ENCODE measurements at regions not wholly inside any gene's neighbourhood (a gene's known extent, or its start where the extent isn't known, plus 50 kb on each side); places are given as distances from the start of the nearest gene placed in this dataset.

DNA sequence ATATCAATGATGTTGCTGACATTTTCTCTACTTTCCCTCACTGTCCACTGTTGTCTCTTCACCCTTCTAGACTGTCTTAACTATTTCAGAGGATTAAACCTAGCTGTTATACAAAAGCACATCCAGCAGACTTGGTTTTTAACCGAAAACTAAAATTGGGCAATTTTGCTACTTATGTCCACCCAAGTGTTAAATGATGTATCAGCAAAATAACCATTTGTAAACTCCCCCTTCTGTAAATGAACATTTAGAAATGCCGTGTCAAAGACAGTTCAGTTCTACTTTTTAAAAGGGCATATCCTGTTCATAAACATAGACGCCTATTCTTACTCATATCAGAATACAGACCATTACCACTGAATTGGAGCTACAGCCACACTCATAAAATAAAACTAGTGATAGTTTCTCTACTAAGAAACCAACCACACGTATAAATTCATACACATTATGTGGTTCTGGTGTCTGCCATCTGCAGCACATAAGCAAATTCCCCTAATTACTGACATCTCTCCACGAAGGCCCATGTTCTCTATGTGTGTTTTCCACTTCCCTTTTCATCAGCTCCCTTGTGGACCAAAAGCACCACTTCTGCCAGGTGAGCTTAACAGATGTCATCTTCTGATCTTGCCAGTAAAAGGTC, 1091.8 kb downstream of the PCDH9 start:
- Histone ChIP-seq H3K9me2 (ENCODE audit: insufficient read depth) (no peaks in the 10 kb centered on the region), H3K9ac (ENCODE audit: low read length) (no peak overlapping the region), H3K27me3 (ENCODE audit: insufficient read depth, low read length) (no peaks in the 10 kb centered on the region), H3K79me2 (ENCODE audit: insufficient read depth, low read length) (no peaks in the 10 kb centered on the region), H3K4me1 (ENCODE audit: control insufficient read depth in 1 of 2, insufficient read depth in 2 of 2, low read length in 2 of 2) (no peaks in the 10 kb centered on the region), H3K27ac (ENCODE audit: low read depth, low read length) (no peak overlapping the region), H3K9me3 (ENCODE audit: control insufficient read depth in 1 of 2, insufficient read depth in 1 of 2, low read depth in 1 of 2, low read length in 2 of 2) (no peaks in the 10 kb centered on the region), H4K20me1 (ENCODE audit: insufficient read depth) (no peaks in the 10 kb centered on the region), H3K4me2 (ENCODE audit: low read length) (no peak overlapping the region), H2AFZ (ENCODE audit: low read depth, low read length, poor library complexity, severe bottlenecking) (no peak overlapping the region), H3K36me3 (ENCODE audit: control insufficient read depth in 1 of 2, insufficient read depth in 2 of 2, low read length in 2 of 2) (no peaks in the 10 kb centered on the region), H3K4me3 (replicated peaks in 1 of 2; ENCODE audit: low read depth in 1 of 2, low read length in 2 of 2) (no peak overlapping the region)
- ChIA-PET POLR2A (no interaction called here), CTCF (no interaction called here), RAD21 (ENCODE audit: low non-redundant PET in 1 of 2, low total read pairs in 2 of 2, uncharacterized antibody in 2 of 2, unreplicated experiment in 2 of 2) (no interaction called here)
- intact Hi-C loops (cut with micrococcal nuclease), result no loop called here
- TF ChIP-seq TCF7L2 (IDR thresholded peaks at IDR 0.05; ENCODE audit: borderline replicate concordance, extremely low read depth, insufficient read depth, insufficient read length) (no peak), SRF (IDR thresholded peaks at IDR 0.05; ENCODE audit: low read depth) (no peak), YY1 (IDR thresholded peaks at IDR 0.05; ENCODE audit: extremely low read depth, insufficient replicate concordance, low read depth, low read length) (no peak)
- TF ChIP-seq, protein P1, sequence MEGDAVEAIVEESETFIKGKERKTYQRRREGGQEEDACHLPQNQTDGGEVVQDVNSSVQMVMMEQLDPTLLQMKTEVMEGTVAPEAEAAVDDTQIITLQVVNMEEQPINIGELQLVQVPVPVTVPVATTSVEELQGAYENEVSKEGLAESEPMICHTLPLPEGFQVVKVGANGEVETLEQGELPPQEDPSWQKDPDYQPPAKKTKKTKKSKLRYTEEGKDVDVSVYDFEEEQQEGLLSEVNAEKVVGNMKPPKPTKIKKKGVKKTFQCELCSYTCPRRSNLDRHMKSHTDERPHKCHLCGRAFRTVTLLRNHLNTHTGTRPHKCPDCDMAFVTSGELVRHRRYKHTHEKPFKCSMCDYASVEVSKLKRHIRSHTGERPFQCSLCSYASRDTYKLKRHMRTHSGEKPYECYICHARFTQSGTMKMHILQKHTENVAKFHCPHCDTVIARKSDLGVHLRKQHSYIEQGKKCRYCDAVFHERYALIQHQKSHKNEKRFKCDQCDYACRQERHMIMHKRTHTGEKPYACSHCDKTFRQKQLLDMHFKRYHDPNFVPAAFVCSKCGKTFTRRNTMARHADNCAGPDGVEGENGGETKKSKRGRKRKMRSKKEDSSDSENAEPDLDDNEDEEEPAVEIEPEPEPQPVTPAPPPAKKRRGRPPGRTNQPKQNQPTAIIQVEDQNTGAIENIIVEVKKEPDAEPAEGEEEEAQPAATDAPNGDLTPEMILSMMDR (IDR thresholded peaks at IDR 0.05 in 2 of 3, conservative IDR thresholded peaks at IDR 0.05 in 1 of 3; ENCODE audit: borderline replicate concordance in 1 of 3, insufficient read depth in 1 of 3, low read depth in 2 of 3, low read length in 2 of 3), result no peak
- TF ChIP-seq, protein P2, sequence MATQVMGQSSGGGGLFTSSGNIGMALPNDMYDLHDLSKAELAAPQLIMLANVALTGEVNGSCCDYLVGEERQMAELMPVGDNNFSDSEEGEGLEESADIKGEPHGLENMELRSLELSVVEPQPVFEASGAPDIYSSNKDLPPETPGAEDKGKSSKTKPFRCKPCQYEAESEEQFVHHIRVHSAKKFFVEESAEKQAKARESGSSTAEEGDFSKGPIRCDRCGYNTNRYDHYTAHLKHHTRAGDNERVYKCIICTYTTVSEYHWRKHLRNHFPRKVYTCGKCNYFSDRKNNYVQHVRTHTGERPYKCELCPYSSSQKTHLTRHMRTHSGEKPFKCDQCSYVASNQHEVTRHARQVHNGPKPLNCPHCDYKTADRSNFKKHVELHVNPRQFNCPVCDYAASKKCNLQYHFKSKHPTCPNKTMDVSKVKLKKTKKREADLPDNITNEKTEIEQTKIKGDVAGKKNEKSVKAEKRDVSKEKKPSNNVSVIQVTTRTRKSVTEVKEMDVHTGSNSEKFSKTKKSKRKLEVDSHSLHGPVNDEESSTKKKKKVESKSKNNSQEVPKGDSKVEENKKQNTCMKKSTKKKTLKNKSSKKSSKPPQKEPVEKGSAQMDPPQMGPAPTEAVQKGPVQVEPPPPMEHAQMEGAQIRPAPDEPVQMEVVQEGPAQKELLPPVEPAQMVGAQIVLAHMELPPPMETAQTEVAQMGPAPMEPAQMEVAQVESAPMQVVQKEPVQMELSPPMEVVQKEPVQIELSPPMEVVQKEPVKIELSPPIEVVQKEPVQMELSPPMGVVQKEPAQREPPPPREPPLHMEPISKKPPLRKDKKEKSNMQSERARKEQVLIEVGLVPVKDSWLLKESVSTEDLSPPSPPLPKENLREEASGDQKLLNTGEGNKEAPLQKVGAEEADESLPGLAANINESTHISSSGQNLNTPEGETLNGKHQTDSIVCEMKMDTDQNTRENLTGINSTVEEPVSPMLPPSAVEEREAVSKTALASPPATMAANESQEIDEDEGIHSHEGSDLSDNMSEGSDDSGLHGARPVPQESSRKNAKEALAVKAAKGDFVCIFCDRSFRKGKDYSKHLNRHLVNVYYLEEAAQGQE (IDR thresholded peaks at IDR 0.05; ENCODE audit: low read depth), result no peak
- ATAC-seq, result no peak
- BruUV-seq (replicated peaks), result no TSS peak
- no peak for DNase-seq (ENCODE audit: low read depth, low spot score)

Measured in HCT116 (cell line).